ENCODE measurements at regions not wholly inside any gene's neighbourhood (a gene's known extent, or its start where the extent isn't known, plus 50 kb on each side); places are given as distances from the start of the nearest gene placed in this dataset.

GRCh38 chr2:43133336-43133707, 93.1 kb downstream of the ZFP36L2 start:
- TF ChIP-seq CTCF (IDR thresholded peaks at IDR 0.05; ENCODE audit: insufficient read depth, low read length) (no peak), POLR2AphosphoS5 (IDR thresholded peaks at IDR 0.05; ENCODE audit: low read depth) (no peak), GABPA (IDR thresholded peaks at IDR 0.05; ENCODE audit: low read depth) (no peak), REST (IDR thresholded peaks at IDR 0.05; ENCODE audit: insufficient replicate concordance, low read depth) (no peak), SPI1 (IDR thresholded peaks at IDR 0.05; ENCODE audit: borderline replicate concordance, low read depth) (no peak)
